ENCODE measurements at regions not wholly inside any gene's neighbourhood (a gene's known extent, or its start where the extent isn't known, plus 50 kb on each side); places are given as distances from the start of the nearest gene placed in this dataset.

GRCh38 chr7:41069635-41070034 is 633.3 kb downstream of the INHBA start:
- Histone ChIP-seq H3K27ac (ENCODE audit: low read depth in 1 of 2, low read length in 1 of 2) (no peak overlapping the region), H3K4me1 (ENCODE audit: control insufficient read depth in 5 of 5, insufficient read depth in 5 of 5, low read length in 5 of 5) (no peaks in the 10 kb centered on the region), H3K27me3 (ENCODE audit: control insufficient read depth in 3 of 3, insufficient read depth in 3 of 3, low read length in 2 of 3) (peaks cover 0 to 2% (median 0%) of the 10 kb centered on the region in 3 donors), H3K9ac (ENCODE audit: insufficient read depth in 1 of 2, low read length in 2 of 2) (no peak overlapping the region), H3K4me3 (no peak overlapping the region), H3K36me3 (ENCODE audit: control insufficient read depth in 4 of 4, insufficient read depth in 4 of 4, low read length in 4 of 4) (no peaks in the 10 kb centered on the region), H3K9me3 (ENCODE audit: control insufficient read depth in 4 of 4, insufficient read depth in 3 of 4, low read length in 3 of 4) (no peaks in the 10 kb centered on the region)
- ATAC-seq (ENCODE audit: insufficient read depth, low FRiP score) (no peak), DNase-seq (no peak)
- WGBS, 2 donors, result 90 to 91% methylated on average over 3 of the region's 3 CpGs
- no peak for TF ChIP-seq CTCF (IDR thresholded peaks at IDR 0.05; ENCODE audit: control extremely low read depth, extremely low read depth)

GRCh38 chr7:41067576-41067975 is 635.3 kb downstream of the INHBA start:
- Histone ChIP-seq H3K4me3 (no peak overlapping the region), H3K9ac (ENCODE audit: insufficient read depth in 1 of 2, low read length in 2 of 2) (no peak overlapping the region), H3K36me3 (ENCODE audit: control insufficient read depth in 4 of 4, insufficient read depth in 4 of 4, low read length in 4 of 4) (no peaks in the 10 kb centered on the region), H3K27me3 (ENCODE audit: control insufficient read depth in 3 of 3, insufficient read depth in 3 of 3, low read length in 2 of 3) (peaks cover 0 to 2% (median 0%) of the 10 kb centered on the region in 3 donors), H3K4me1 (ENCODE audit: control insufficient read depth in 5 of 5, insufficient read depth in 5 of 5, low read length in 5 of 5) (no peaks in the 10 kb centered on the region), H3K9me3 (ENCODE audit: control insufficient read depth in 4 of 4, insufficient read depth in 3 of 4, low read length in 3 of 4) (no peaks in the 10 kb centered on the region), H3K27ac (ENCODE audit: low read depth in 1 of 2, low read length in 1 of 2) (no peak overlapping the region)
- TF ChIP-seq CTCF (IDR thresholded peaks at IDR 0.05; ENCODE audit: control extremely low read depth, extremely low read depth), result no peak
- DNase-seq, result no peak
- no peak for ATAC-seq (ENCODE audit: insufficient read depth, low FRiP score)
- WGBS, 2 donors, result 91 to 100% methylated on average over 1 of the region's 1 CpG

GRCh38 chr7:41065663-41066062 is 637.2 kb downstream of the INHBA start:
- no peaks in the 10 kb centered on the region for H3K9me3 ChIP-seq (ENCODE audit: control insufficient read depth in 4 of 4, insufficient read depth in 3 of 4, low read length in 3 of 4)
- DNase-seq (no peak), ATAC-seq (ENCODE audit: insufficient read depth, low FRiP score) (no peak)
- no peak overlapping the region for H3K4me3 ChIP-seq
- 91 to 96% methylated on average over 4 of the region's 4 CpGs for WGBS, 2 donors
- H3K9ac ChIP-seq (ENCODE audit: insufficient read depth in 1 of 2, low read length in 2 of 2), result no peak overlapping the region
- H3K4me1 ChIP-seq (ENCODE audit: control insufficient read depth in 5 of 5, insufficient read depth in 5 of 5, low read length in 5 of 5), result no peaks in the 10 kb centered on the region
- TF ChIP-seq CTCF (IDR thresholded peaks at IDR 0.05; ENCODE audit: control extremely low read depth, extremely low read depth), result no peak
- H3K36me3 ChIP-seq (ENCODE audit: control insufficient read depth in 4 of 4, insufficient read depth in 4 of 4, low read length in 4 of 4), result no peaks in the 10 kb centered on the region
- H3K27me3 ChIP-seq (ENCODE audit: control insufficient read depth in 3 of 3, insufficient read depth in 3 of 3, low read length in 2 of 3), result no peaks in the 10 kb centered on the region
- no peak overlapping the region for H3K27ac ChIP-seq (ENCODE audit: low read depth in 1 of 2, low read length in 1 of 2)

GRCh38 chr7:41063116-41063515 is 639.8 kb downstream of the INHBA start:
- Histone ChIP-seq H3K36me3 (ENCODE audit: control insufficient read depth in 4 of 4, insufficient read depth in 4 of 4, low read length in 4 of 4) (no peaks in the 10 kb centered on the region), H3K27me3 (ENCODE audit: control insufficient read depth in 3 of 3, insufficient read depth in 3 of 3, low read length in 2 of 3) (no peaks in the 10 kb centered on the region), H3K27ac (ENCODE audit: low read depth in 1 of 2, low read length in 1 of 2) (no peak overlapping the region), H3K9ac (ENCODE audit: insufficient read depth in 1 of 2, low read length in 2 of 2) (no peak overlapping the region), H3K4me3 (no peak overlapping the region), H3K9me3 (ENCODE audit: control insufficient read depth in 4 of 4, insufficient read depth in 3 of 4, low read length in 3 of 4) (peaks cover 0 to 2% (median 0%) of the 10 kb centered on the region in 4 donors), H3K4me1 (ENCODE audit: control insufficient read depth in 5 of 5, insufficient read depth in 5 of 5, low read length in 5 of 5) (no peaks in the 10 kb centered on the region)
- ATAC-seq (ENCODE audit: insufficient read depth, low FRiP score) (no peak), DNase-seq (no peak)
- TF ChIP-seq CTCF (IDR thresholded peaks at IDR 0.05; ENCODE audit: control extremely low read depth, extremely low read depth), result no peak
- WGBS, 2 donors, result 47 to 62% methylated on average over 4 of the region's 4 CpGs
